NT2/D1 (cell line): ENCODE measurements at regions not wholly inside any gene's neighbourhood (a gene's known extent, or its start where the extent isn't known, plus 50 kb on each side); places are given as distances from the start of the nearest gene placed in this dataset.
A peak's percentile ranks its signal among the peaks of the same experiment; 100 is the strongest.

Experiments
- DNase-seq: peaks from one replicate; pipeline ENCODE4 v3.0.0-alpha.2; 2011; ENCODE audit warnings: low read depth, low spot score
- H3K27me3 ChIP-seq: 2 replicates; pipeline ENCODE4 v1.6.0; 2011; ENCODE audit warnings: mild to moderate bottlenecking; ENCODE audit not compliant: insufficient read length, insufficient read depth
- H3K36me3 ChIP-seq: 2 replicates; pipeline ENCODE4 v1.6.1; 2011; ENCODE audit warnings: mild to moderate bottlenecking, low read length, mixed read lengths; ENCODE audit not compliant: insufficient read depth, insufficient read length
- H3K4me1 ChIP-seq: 2 replicates; pipeline ENCODE4 v1.5.1; 2011; ENCODE audit not compliant: insufficient read depth, insufficient read length
- H3K4me3 ChIP-seq: 2 replicates; pipeline ENCODE4 v1.5.1; 2011; ENCODE audit warnings: low read depth; ENCODE audit not compliant: insufficient read length
- H3K9ac ChIP-seq: 2 replicates; pipeline ENCODE4 v1.6.0; 2011; ENCODE audit warnings: low read depth; ENCODE audit not compliant: insufficient read length
- H3K9me3 ChIP-seq: 2 replicates; pipeline ENCODE4 v1.5.1; 2011; ENCODE audit warnings: mild to moderate bottlenecking, low read length; ENCODE audit not compliant: insufficient read depth
- SUZ12 ChIP-seq: IDR thresholded peaks from 2 replicates; pipeline ENCODE4 v1.6.1; 2011; ENCODE audit not compliant: insufficient read length, insufficient read depth; ENCODE audit errors: extremely low read depth
- YY1 ChIP-seq: IDR thresholded peaks from 2 replicates; pipeline ENCODE4 v1.6.1; 2011; ENCODE audit not compliant: insufficient read length, insufficient read depth
- ZNF274 ChIP-seq: IDR thresholded peaks from 2 replicates; pipeline ENCODE4 v1.6.1; 2011; ENCODE audit warnings: mild to moderate bottlenecking, low read depth, low read length

- Histone ChIP-seq H3K4me3 (peak overlapping the region; percentile 13), H3K36me3 (no peaks in the 10 kb centered on the region), H3K4me1 (peaks cover 9% of the 10 kb centered on the region), H3K27me3 (no peaks in the 10 kb centered on the region), H3K9ac (no peak overlapping the region), H3K9me3 (no peaks in the 10 kb centered on the region)
- no peak for TF ChIP-seq ZNF274
- TF ChIP-seq YY1, result no peak
- TF ChIP-seq SUZ12, result no peak
- no peak for DNase-seq
Observed at GRCh38 chr11:43558556-43559127, 121.9 kb upstream of the HSD17B12 start.

DNA sequence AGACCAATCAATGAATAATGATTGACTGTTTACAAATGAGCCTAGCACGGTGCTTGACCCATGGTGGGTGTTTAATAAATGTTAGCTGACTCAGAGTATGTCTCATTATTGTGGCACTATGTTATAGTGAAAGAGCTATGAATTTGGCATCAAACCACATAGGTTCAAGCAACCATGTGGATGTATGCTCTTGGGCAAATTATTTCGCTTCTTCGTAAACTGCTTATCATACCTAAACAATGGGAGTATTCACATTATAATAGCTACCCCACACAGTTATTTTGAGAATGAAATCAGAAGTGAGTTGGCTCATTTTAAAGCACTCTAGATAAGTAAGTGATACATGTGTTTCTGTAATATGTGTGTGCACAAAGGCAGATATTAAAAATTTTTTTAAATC is 118.7 kb upstream of the HSD17B12 start:
- H3K36me3 ChIP-seq, result no peaks in the 10 kb centered on the region
- H3K9me3 ChIP-seq, result no peaks in the 10 kb centered on the region
- no peak for DNase-seq
- TF ChIP-seq ZNF274 (no peak), SUZ12 (no peak), YY1 (no peak)
- H3K4me3 ChIP-seq, result no peak overlapping the region
- no peaks in the 10 kb centered on the region for H3K27me3 ChIP-seq
- H3K4me1 ChIP-seq, result peaks cover 9% of the 10 kb centered on the region
- no peak overlapping the region for H3K9ac ChIP-seq

DNA sequence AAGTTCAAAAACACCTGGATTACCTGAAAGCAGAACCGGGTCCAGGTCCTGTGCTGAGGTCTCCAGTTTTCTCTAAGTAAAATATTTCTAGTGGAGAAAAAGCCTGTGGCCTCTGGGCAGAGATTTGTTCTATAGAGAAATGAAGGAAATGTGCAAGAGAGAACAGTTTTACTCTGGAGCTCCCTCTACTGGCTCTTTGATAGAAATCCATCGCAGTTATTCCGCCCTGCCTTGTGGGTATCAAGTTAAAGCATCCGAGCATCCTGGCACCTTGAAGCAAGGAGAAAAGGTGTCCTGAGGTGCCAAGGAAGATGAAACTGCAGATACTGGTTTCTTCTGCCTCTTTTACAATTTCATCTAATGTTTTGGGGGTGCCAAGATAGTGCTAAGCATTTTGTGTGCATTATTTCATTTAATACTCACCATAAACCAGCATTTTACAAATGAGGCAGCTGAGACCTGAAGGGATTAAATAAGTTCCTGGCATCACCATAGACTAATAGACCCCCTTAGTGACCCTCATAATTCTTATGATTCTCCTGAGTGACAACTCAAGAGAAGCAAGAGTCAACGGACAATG is 113.1 kb upstream of the HSD17B12 start:
- Histone ChIP-seq H3K27me3 (peaks cover 36% of the 10 kb centered on the region), H3K9ac (no peak overlapping the region), H3K4me3 (no peak overlapping the region), H3K4me1 (no peaks in the 10 kb centered on the region), H3K9me3 (no peaks in the 10 kb centered on the region), H3K36me3 (no peaks in the 10 kb centered on the region)
- no peak for DNase-seq
- no peak for TF ChIP-seq YY1

GRCh38 chr11:43573233-43573632 is 107.3 kb upstream of the HSD17B12 start:
- TF ChIP-seq SUZ12 (no peak), YY1 (no peak), ZNF274 (no peak)
- no peak for DNase-seq
- Histone ChIP-seq H3K9ac (no peak overlapping the region), H3K27me3 (peaks cover 93% of the 10 kb centered on the region), H3K9me3 (no peaks in the 10 kb centered on the region), H3K36me3 (no peaks in the 10 kb centered on the region), H3K4me3 (no peak overlapping the region), H3K4me1 (peaks cover 12% of the 10 kb centered on the region)

GRCh38 chr11:43573873-43574272 is 106.7 kb upstream of the HSD17B12 start:
- Histone ChIP-seq H3K9me3 (no peaks in the 10 kb centered on the region), H3K9ac (no peak overlapping the region), H3K4me3 (no peak overlapping the region), H3K36me3 (no peaks in the 10 kb centered on the region), H3K4me1 (peaks cover 12% of the 10 kb centered on the region), H3K27me3 (peaks cover 98% of the 10 kb centered on the region)
- no peak for DNase-seq
- TF ChIP-seq SUZ12 (no peak), ZNF274 (no peak), YY1 (no peak)

- H3K4me3 ChIP-seq, result peak overlapping the region; percentile 53
- no peaks in the 10 kb centered on the region for H3K9me3 ChIP-seq
- H3K27me3 ChIP-seq, result peaks cover 96% of the 10 kb centered on the region
- no peak overlapping the region for H3K9ac ChIP-seq
- H3K36me3 ChIP-seq, result no peaks in the 10 kb centered on the region
- no peak for TF ChIP-seq SUZ12
- no peak for TF ChIP-seq YY1
- no peak for TF ChIP-seq ZNF274
- DNase-seq, result no peak
- H3K4me1 ChIP-seq, result peaks cover 12% of the 10 kb centered on the region
Observed at GRCh38 chr11:43574411-43574810, 106.1 kb upstream of the HSD17B12 start.

- Histone ChIP-seq H3K36me3 (no peaks in the 10 kb centered on the region), H3K9me3 (no peaks in the 10 kb centered on the region), H3K4me3 (peak overlapping the region; percentile 53), H3K9ac (peak overlapping the region; percentile 58), H3K27me3 (peaks cover 96% of the 10 kb centered on the region), H3K4me1 (peaks cover 12% of the 10 kb centered on the region)
- no peak for DNase-seq
- TF ChIP-seq YY1, result no peak
- peak; percentile 95 for TF ChIP-seq SUZ12
- no peak for TF ChIP-seq ZNF274
Observed at GRCh38 chr11:43574949-43575912, 105.3 kb upstream of the HSD17B12 start.
